Vagina (tissue), 2 donors: ENCODE measurements at regions not wholly inside any gene's neighbourhood (a gene's known extent, or its start where the extent isn't known, plus 50 kb on each side); places are given as distances from the start of the nearest gene placed in this dataset.

Experiments
- DNase-seq, 2 donors: peaks; one replicate each; pipeline ENCODE4 v3.0.0-alpha.2; 2017; ENCODE audit errors: extremely low spot score in 2 of 2
- H3K27ac ChIP-seq: fragments of 200-600 bp; sonication (generic); one replicate; pipeline ENCODE4 v1.5.1; 2019
- H3K27me3 ChIP-seq: fragments of 200-600 bp; sonication (generic); one replicate; pipeline ENCODE4 v1.5.1; 2019
- H3K36me3 ChIP-seq, 2 donors: fragments of 200-600 bp; sonication (generic); one replicate each; pipeline ENCODE4 v1.5.1; 2017 to 2019
- H3K4me1 ChIP-seq: fragments of 200-600 bp; sonication (generic); one replicate; pipeline ENCODE4 v1.5.1; 2019
- H3K4me3 ChIP-seq, 2 donors: fragments of 200-600 bp; sonication (generic); 1 replicate in 1 of 2; 2 replicates in 1 of 2; pipeline ENCODE4 v1.5.1; 2016 to 2019
- H3K9me3 ChIP-seq: fragments of 200-600 bp; sonication (generic); one replicate; pipeline ENCODE4 v1.5.1; 2019
- CTCF ChIP-seq, 3 experiments: fragments of 450-650 bp in 2 of 3; fragments of 200-600 bp in 1 of 3; sonication (generic) in 1 of 3; IDR thresholded peaks; one replicate each; pipeline ENCODE4 v1.5.1; 2017 to 2019; ENCODE audit warnings: antibody characterized with exemption in 3 of 3, mild to moderate bottlenecking in 2 of 3, moderate library complexity in 2 of 3
- POLR2A ChIP-seq, 2 donors: fragments of 450-650 bp; IDR thresholded peaks; one replicate each; pipeline ENCODE4 v1.6.1; 2017; ENCODE audit warnings: antibody characterized with exemption in 2 of 2, mild to moderate bottlenecking in 2 of 2, moderate library complexity in 2 of 2
- POLR2AphosphoS5 ChIP-seq, 2 donors: sonication (generic); formaldehyde crosslinking; IDR thresholded peaks; one replicate each; pipeline ENCODE4 v1.9.0; 2017; ENCODE audit warnings: antibody characterized with exemption in 2 of 2, mild to moderate bottlenecking in 2 of 2, low read depth in 1 of 2; ENCODE audit not compliant: insufficient read depth in 1 of 2
- intact Hi-C: fragments of 100-400 bp; cut with DNase I; formaldehyde crosslinking; loops from one replicate; pipeline ENCODE4 v1.15.1; 2023

GRCh38 chr10:37654466-37654865, 202.9 kb downstream of the ZNF248 start:
- Histone ChIP-seq H3K9me3 (no peaks in the 10 kb centered on the region), H3K4me3 (no peak overlapping the region), H3K27me3 (no peaks in the 10 kb centered on the region), H3K27ac (no peak overlapping the region), H3K36me3 (no peaks in the 10 kb centered on the region), H3K4me1 (no peaks in the 10 kb centered on the region)
- intact Hi-C loops = no loop called here
- TF ChIP-seq POLR2A (IDR thresholded peaks at IDR 0.05) = no peak
- TF ChIP-seq POLR2AphosphoS5 (IDR thresholded peaks at IDR 0.05; ENCODE audit: insufficient read depth in 1 of 2, low read depth in 1 of 2) = no peak
- no peak for TF ChIP-seq CTCF (IDR thresholded peaks at IDR 0.05)
- no peak for DNase-seq

- H3K27me3 ChIP-seq = no peaks in the 10 kb centered on the region
- no peaks in the 10 kb centered on the region for H3K4me1 ChIP-seq
- H3K36me3 ChIP-seq = no peaks in the 10 kb centered on the region
- intact Hi-C loops = no loop called here
- no peak for DNase-seq
- no peak overlapping the region for H3K27ac ChIP-seq
- no peak overlapping the region for H3K4me3 ChIP-seq
- no peaks in the 10 kb centered on the region for H3K9me3 ChIP-seq
- no peak for TF ChIP-seq CTCF (IDR thresholded peaks at IDR 0.05)
- TF ChIP-seq POLR2A (IDR thresholded peaks at IDR 0.05) = no peak
- TF ChIP-seq POLR2AphosphoS5 (IDR thresholded peaks at IDR 0.05; ENCODE audit: insufficient read depth in 1 of 2, low read depth in 1 of 2) = no peak
Measured at GRCh38 chr10:37643187-37643586, 214.2 kb downstream of the ZNF248 start.

GRCh38 chr10:37640301-37640700, 217.1 kb downstream of the ZNF248 start:
- H3K27me3 ChIP-seq = no peaks in the 10 kb centered on the region
- no peak for DNase-seq
- H3K9me3 ChIP-seq = no peaks in the 10 kb centered on the region
- H3K27ac ChIP-seq = no peak overlapping the region
- H3K4me1 ChIP-seq = no peaks in the 10 kb centered on the region
- no peak for TF ChIP-seq CTCF (IDR thresholded peaks at IDR 0.05)
- TF ChIP-seq POLR2AphosphoS5 (IDR thresholded peaks at IDR 0.05; ENCODE audit: insufficient read depth in 1 of 2, low read depth in 1 of 2) = no peak
- TF ChIP-seq POLR2A (IDR thresholded peaks at IDR 0.05) = no peak
- no peaks in the 10 kb centered on the region for H3K36me3 ChIP-seq
- intact Hi-C loops = no loop called here
- no peak overlapping the region for H3K4me3 ChIP-seq

- no peaks in the 10 kb centered on the region for H3K9me3 ChIP-seq
- no peak overlapping the region for H3K4me3 ChIP-seq
- DNase-seq = no peak
- no peaks in the 10 kb centered on the region for H3K36me3 ChIP-seq
- TF ChIP-seq POLR2A (IDR thresholded peaks at IDR 0.05) (no peak), POLR2AphosphoS5 (IDR thresholded peaks at IDR 0.05; ENCODE audit: insufficient read depth in 1 of 2, low read depth in 1 of 2) (no peak), CTCF (IDR thresholded peaks at IDR 0.05) (no peak)
- H3K27ac ChIP-seq = no peak overlapping the region
- intact Hi-C loops = no loop called here
- H3K27me3 ChIP-seq = no peaks in the 10 kb centered on the region
- H3K4me1 ChIP-seq = no peaks in the 10 kb centered on the region
Measured at GRCh38 chr10:37639200-37639599, 218.2 kb downstream of the ZNF248 start.

GRCh38 chr10:37638569-37638968, 218.8 kb downstream of the ZNF248 start:
- no peaks in the 10 kb centered on the region for H3K4me1 ChIP-seq
- H3K36me3 ChIP-seq = no peaks in the 10 kb centered on the region
- intact Hi-C loops = no loop called here
- H3K27ac ChIP-seq = no peak overlapping the region
- TF ChIP-seq CTCF (IDR thresholded peaks at IDR 0.05) (no peak), POLR2AphosphoS5 (IDR thresholded peaks at IDR 0.05; ENCODE audit: insufficient read depth in 1 of 2, low read depth in 1 of 2) (no peak), POLR2A (IDR thresholded peaks at IDR 0.05) (no peak)
- DNase-seq = no peak
- H3K4me3 ChIP-seq = no peak overlapping the region
- H3K27me3 ChIP-seq = no peaks in the 10 kb centered on the region
- no peaks in the 10 kb centered on the region for H3K9me3 ChIP-seq
